WTC11 (cell line): ENCODE measurements at regions not wholly inside any gene's neighbourhood (a gene's known extent, or its start where the extent isn't known, plus 50 kb on each side); places are given as distances from the start of the nearest gene placed in this dataset.

Source experiments
- CREB1 ChIP-seq: sonication (generic); formaldehyde crosslinking; IDR thresholded peaks from 2 replicates; pipeline ENCODE4 v1.8.0; 2023; ENCODE audit warnings: mild to moderate bottlenecking, missing genetic modification reagents
- TF ChIP-seq, protein P1 (sequence below): fragments of 200-600 bp; IDR thresholded peaks from 2 replicates; pipeline ENCODE4 v1.8.0; 2022; ENCODE audit warnings: antibody characterized with exemption
- TF ChIP-seq, protein P2 (sequence below): fragments of 250-450 bp; sonication (Bioruptor Pico); IDR thresholded peaks from 2 replicates; pipeline ENCODE4 v1.9.0; 2021; ENCODE audit warnings: mild to moderate bottlenecking
- TF ChIP-seq, protein P3 (sequence below): sonication (generic); formaldehyde crosslinking; IDR thresholded peaks from 2 replicates; pipeline ENCODE4 v1.8.0; 2023; ENCODE audit warnings: missing genetic modification reagents

DNA sequence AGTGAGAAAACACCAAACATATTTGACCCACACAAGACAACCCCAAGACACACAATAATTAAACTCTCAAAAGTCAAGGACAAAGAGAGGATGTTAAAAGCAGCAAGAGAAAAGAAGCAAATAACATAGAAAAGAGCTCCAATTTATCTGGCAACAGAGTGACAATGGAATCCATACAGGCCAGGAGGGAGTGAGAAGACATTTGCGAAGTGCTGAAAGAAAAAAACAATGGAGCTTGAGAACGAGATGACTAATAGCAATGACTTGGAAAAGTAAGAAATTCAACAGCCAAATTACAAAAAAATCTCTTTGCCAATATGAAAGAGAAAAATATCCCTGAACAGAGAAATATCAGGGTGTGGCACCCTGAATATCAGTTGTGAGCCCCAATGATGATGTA lies 61.6 kb downstream of the MAD2L1 start:
- TF ChIP-seq, protein P1, sequence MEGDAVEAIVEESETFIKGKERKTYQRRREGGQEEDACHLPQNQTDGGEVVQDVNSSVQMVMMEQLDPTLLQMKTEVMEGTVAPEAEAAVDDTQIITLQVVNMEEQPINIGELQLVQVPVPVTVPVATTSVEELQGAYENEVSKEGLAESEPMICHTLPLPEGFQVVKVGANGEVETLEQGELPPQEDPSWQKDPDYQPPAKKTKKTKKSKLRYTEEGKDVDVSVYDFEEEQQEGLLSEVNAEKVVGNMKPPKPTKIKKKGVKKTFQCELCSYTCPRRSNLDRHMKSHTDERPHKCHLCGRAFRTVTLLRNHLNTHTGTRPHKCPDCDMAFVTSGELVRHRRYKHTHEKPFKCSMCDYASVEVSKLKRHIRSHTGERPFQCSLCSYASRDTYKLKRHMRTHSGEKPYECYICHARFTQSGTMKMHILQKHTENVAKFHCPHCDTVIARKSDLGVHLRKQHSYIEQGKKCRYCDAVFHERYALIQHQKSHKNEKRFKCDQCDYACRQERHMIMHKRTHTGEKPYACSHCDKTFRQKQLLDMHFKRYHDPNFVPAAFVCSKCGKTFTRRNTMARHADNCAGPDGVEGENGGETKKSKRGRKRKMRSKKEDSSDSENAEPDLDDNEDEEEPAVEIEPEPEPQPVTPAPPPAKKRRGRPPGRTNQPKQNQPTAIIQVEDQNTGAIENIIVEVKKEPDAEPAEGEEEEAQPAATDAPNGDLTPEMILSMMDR: no peak
- TF ChIP-seq, protein P2, sequence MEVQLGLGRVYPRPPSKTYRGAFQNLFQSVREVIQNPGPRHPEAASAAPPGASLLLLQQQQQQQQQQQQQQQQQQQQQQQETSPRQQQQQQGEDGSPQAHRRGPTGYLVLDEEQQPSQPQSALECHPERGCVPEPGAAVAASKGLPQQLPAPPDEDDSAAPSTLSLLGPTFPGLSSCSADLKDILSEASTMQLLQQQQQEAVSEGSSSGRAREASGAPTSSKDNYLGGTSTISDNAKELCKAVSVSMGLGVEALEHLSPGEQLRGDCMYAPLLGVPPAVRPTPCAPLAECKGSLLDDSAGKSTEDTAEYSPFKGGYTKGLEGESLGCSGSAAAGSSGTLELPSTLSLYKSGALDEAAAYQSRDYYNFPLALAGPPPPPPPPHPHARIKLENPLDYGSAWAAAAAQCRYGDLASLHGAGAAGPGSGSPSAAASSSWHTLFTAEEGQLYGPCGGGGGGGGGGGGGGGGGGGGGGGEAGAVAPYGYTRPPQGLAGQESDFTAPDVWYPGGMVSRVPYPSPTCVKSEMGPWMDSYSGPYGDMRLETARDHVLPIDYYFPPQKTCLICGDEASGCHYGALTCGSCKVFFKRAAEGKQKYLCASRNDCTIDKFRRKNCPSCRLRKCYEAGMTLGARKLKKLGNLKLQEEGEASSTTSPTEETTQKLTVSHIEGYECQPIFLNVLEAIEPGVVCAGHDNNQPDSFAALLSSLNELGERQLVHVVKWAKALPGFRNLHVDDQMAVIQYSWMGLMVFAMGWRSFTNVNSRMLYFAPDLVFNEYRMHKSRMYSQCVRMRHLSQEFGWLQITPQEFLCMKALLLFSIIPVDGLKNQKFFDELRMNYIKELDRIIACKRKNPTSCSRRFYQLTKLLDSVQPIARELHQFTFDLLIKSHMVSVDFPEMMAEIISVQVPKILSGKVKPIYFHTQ: no peak
- TF ChIP-seq, protein P3, sequence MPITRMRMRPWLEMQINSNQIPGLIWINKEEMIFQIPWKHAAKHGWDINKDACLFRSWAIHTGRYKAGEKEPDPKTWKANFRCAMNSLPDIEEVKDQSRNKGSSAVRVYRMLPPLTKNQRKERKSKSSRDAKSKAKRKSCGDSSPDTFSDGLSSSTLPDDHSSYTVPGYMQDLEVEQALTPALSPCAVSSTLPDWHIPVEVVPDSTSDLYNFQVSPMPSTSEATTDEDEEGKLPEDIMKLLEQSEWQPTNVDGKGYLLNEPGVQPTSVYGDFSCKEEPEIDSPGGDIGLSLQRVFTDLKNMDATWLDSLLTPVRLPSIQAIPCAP (CRISPR knock-in tag): no peak
- TF ChIP-seq CREB1: no peak
